RWPE1 (cell line): ENCODE measurements at regions not wholly inside any gene's neighbourhood (a gene's known extent, or its start where the extent isn't known, plus 50 kb on each side); places are given as distances from the start of the nearest gene placed in this dataset.

Source experiments
- CTCF ChIA-PET: fragments of 350-600 bp; sonication (Branson Sonifier 250); formaldehyde crosslinking; extraction: SDS; loops from one replicate; lab custom pipeline; 2021; lab: Yijun Ruan, JAX
- POLR2A ChIA-PET: fragments of 400-600 bp; formaldehyde crosslinking; extraction: SDS; loops from one replicate; lab custom pipeline; 2020; ENCODE audit warnings: antibody characterized with exemption; ENCODE audit not compliant: low non-redundant PET; lab: Yijun Ruan, JAX
- DNase-seq: peaks from one replicate; pipeline ENCODE4 v3.0.0; 2012; ENCODE audit warnings: low spot score
- H3K27ac ChIP-seq: fragments of 450-650 bp; 2 replicates; pipeline ENCODE4 v1.5.1; 2017
- TF ChIP-seq, protein P1 (sequence below): fragments of 450-650 bp; conservative IDR thresholded peaks from 2 replicates; pipeline ENCODE4 v1.5.1; 2017; ENCODE audit warnings: low read depth, mild to moderate bottlenecking

- H3K27ac ChIP-seq, result no peak overlapping the region
- CTCF ChIA-PET, result no interaction called here
- no peak for DNase-seq
- POLR2A ChIA-PET, result no interaction called here
- TF ChIP-seq, protein P1, sequence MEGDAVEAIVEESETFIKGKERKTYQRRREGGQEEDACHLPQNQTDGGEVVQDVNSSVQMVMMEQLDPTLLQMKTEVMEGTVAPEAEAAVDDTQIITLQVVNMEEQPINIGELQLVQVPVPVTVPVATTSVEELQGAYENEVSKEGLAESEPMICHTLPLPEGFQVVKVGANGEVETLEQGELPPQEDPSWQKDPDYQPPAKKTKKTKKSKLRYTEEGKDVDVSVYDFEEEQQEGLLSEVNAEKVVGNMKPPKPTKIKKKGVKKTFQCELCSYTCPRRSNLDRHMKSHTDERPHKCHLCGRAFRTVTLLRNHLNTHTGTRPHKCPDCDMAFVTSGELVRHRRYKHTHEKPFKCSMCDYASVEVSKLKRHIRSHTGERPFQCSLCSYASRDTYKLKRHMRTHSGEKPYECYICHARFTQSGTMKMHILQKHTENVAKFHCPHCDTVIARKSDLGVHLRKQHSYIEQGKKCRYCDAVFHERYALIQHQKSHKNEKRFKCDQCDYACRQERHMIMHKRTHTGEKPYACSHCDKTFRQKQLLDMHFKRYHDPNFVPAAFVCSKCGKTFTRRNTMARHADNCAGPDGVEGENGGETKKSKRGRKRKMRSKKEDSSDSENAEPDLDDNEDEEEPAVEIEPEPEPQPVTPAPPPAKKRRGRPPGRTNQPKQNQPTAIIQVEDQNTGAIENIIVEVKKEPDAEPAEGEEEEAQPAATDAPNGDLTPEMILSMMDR, result no peak
Measured at GRCh38 chr4:3670521-3671519, 95.4 kb upstream of the ADRA2C start.

DNA sequence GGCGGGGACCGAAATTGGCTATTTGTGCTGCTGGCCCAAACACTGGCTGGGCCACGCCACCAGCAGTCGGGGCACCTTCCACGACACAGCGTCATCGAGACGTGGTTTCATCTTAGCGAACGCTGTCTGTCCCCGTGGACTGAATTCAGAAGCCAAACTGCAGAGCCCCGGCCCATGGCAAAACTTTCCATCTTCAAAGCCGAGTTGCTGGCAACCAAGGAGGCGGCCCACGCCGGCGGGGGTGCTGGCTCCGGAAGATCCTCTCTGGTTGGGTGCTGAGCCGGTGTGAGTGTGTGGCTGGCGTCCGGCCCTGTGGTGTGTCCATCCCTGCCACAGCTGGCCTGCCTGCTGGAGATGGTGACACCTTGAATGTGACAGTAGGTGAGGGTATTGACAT lies 96.6 kb upstream of the ADRA2C start:
- POLR2A ChIA-PET, result no interaction called here
- CTCF ChIA-PET, result interaction anchor here (0.5 kb wide), 1 partner anchor 12 kb away, joined by 6 read pairs; no protein-coding TSS in a partner anchor

GRCh38 chr4:3668825-3669552 lies 97.2 kb upstream of the ADRA2C start:
- no peak for DNase-seq
- ChIA-PET POLR2A (no interaction called here), CTCF (no interaction called here)
- TF ChIP-seq, protein P1, result no peak
- H3K27ac ChIP-seq, result no peak overlapping the region

More for the DNA sequence above, 96.6 kb upstream of the ADRA2C start:
- DNase-seq, result no peak
- no peak overlapping the region for H3K27ac ChIP-seq
- TF ChIP-seq, protein P1, result no peak

- ChIA-PET CTCF (interaction anchor here (0.6 kb wide), 1 partner anchor 214 kb away, joined by 3 read pairs; no protein-coding TSS in a partner anchor), POLR2A (no interaction called here)
- TF ChIP-seq, protein P1, result no peak
- H3K27ac ChIP-seq, result no peak overlapping the region
- no peak for DNase-seq
Measured at GRCh38 chr4:3667258-3667657, 98.9 kb upstream of the ADRA2C start.

DNA sequence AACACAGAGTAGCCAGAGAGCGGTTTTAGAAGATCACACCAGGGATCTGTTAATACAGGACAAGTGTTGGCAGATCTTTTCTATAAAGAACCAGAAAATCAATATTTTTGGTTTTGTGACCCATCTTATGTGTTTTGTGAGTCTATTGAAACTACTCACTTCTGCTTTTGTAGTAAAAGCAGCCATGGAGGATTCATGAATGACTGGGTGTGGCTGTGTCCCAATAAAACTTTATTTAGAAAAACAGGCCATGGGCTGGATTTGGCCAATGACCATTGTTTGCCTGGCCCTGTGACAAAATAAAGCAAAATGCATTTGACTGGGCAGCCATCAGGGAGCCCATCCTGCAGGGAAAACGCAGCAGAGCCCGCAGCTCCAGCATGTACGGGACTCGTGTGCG lies 99.9 kb upstream of the ADRA2C start:
- no peak overlapping the region for H3K27ac ChIP-seq
- DNase-seq, result no peak
- POLR2A ChIA-PET, result no interaction called here
- TF ChIP-seq, protein P1, result no peak
- CTCF ChIA-PET, result no interaction called here

DNA sequence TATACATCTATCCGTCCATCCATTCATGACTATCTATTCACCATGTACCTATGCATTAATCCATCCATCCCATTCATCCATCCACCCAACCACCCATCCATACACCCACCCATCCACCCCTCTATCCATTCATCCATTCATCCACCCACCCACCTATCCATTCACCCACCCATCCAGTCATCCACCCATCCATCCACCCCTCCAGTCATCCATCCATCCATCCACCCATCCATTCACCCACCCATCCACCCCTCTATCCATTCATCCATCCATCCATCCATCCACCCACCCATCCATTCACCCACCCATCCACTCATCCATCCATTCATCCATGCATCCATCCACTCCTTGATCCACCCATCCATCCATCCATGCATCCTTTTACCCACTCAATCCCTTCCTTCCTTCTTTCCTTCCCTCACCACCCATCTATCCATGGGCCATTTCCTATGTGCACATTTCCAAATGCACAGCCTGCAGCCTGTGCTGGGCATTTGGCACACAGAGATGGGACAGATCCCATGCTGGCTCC lies 100.8 kb upstream of the ADRA2C start:
- H3K27ac ChIP-seq, result no peak overlapping the region
- DNase-seq, result no peak
- ChIA-PET POLR2A (no interaction called here), CTCF (no interaction called here)
- TF ChIP-seq, protein P1, result no peak
